HG03460 (cell line): ENCODE measurements at regions not wholly inside any gene's neighbourhood (a gene's known extent, or its start where the extent isn't known, plus 50 kb on each side); places are given as distances from the start of the nearest gene placed in this dataset.

Experiments used
- ATAC-seq: cut with Tn5 transposase; IDR thresholded peaks from one replicate; pipeline ENCODE4 v1.9.1; 2021; ENCODE audit not compliant: unreplicated experiment

GRCh38 chr6:21844120-21844917, 250.8 kb downstream of the SOX4 start:
- no peak for ATAC-seq

DNA sequence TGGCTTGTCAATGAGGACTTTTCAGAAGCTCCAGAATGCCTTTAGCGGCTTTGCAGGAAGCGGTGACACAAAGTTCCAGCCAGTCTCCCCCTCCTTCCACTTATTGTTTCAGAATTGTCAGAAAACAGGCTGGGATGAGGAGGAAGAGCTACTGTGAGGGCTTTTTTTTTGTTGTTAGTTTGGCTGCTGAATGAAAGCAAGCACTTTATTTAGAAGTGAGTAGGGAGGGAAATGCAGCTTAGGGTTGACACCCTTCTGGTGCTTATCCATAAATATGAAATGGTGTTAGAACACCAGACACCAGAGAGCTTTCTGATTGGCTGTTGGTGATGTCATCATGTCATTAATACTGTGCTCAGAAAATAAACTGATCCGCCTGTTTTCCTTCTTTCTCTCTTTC, 251.5 kb downstream of the SOX4 start:
- ATAC-seq, result no peak

DNA sequence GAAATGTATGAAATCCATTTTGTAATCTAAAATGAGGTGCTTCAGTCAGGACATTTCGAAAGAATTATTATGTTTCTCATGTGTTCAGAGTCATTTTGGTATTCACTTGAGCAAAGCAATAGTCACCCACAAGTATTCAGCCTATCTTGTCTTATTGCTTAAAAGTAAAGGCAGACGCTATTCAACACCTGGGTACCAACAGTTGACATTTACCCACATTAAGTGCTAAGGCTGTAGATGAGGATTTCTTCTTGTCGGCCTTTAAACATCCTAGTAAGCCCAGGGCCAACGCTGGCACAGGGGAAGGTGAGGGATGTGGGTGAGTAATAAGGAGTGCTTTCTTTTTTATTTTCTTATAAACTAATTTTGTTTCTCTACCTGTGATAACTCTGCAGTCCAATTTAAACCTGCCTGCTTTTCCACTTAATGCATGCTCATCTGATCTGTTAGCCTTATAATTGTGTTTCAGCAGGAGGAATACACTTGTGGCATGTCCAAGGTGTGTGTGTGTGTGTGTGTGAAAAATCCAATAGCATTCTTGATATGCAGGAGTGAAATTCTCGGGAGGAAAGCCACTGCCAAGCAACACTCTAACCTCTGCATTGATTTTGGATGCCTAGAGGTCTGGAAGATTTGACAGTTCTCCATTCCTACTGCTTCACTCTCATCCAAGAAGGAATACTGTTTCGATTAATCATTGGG, 252.0 kb downstream of the SOX4 start:
- no peak for ATAC-seq

DNA sequence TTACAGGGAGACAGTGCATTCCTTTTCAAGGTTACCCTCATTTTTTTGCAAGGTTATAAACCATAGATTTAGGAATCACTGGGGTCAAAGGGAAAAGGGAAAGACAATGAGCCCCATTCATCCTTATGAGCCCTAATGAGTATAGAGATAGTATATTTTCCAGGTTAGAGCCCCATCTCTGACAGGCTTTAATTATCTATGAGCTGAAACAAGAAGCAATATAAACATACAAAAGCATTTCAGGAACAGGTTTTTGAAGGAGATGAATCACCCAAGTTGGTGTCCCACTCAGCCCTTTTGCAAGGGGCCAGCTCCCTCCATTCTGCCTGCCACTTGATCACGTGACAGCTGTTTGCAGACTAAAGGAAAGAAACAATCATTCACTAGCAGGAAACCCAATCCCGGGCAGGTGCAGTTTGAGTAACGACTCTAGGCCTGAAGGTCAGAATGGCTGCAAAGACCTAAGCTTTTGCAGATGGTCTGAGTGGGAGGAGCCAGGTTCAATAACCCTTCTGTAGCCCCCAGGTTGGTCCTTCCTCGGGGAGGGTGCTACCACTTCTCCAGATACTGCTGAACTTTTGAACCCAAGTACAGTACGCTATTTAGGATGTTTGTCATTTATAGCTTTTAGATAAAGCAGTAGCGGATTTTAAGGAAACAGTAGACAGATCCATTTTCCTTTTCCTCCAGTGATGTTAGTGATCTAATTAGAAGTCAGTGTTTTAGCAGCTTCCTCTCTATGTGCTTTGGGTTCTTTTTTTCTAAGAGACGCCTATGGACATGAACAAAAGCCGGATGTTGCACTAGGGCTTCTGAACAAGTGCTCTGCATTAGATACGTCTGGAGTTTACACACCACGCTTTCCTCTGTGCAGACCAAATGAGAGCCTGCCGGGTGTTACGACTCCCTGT, 253.2 kb downstream of the SOX4 start:
- ATAC-seq, result peak; percentile 51

- no peak for ATAC-seq
These were observed 254.3 kb downstream of the SOX4 start for GRCh38 chr6:21847711-21848480.

DNA sequence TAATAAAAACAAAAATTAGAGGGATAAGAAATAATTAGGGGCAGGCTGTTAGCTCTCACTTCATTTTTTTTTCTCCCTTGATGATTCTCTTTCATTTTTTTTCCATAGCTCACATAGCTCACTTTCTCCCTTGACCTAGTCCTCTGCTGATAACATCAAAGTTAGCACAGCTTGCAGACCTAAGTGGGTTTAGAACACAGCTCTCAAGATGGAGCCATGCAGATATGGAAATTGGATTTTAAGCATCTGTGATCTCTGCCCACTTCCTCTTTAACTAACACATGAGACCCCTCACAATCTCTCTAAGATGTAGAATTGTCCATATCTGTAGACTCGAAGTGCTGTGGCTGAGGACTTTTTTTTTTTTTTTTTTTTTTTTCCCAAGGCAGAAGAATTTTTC, 257.1 kb downstream of the SOX4 start:
- ATAC-seq, result no peak

DNA sequence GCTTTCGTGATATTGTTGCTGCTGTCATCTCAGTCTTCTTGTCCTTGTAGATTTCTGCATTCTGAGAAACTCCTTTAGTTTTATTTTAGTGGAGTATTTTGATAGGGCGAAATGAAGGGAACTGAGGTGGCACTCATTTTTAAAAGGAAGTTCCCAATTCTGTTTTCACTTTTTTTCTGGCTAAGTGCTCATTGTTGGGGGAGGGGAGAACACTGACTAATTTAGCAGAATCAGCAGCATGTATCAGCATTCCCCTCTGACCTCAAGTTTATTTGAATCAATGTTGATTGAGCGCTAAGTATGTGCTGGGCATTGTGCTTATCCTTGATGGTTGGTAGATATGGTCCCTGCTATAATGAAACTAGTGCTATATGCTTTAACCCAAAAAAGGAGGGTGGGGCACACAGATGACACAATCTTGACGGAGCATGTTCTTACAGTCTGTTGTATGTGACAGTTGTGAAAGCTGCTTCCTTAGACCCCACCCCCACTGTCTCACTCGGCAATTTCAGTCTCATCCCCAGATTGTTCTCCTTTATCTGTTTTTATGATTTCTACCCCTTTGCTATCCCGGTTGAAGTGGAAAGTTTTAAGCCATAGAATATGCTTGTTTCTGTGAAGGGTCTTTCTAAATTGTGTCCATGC, 262.4 kb downstream of the SOX4 start:
- no peak for ATAC-seq

DNA sequence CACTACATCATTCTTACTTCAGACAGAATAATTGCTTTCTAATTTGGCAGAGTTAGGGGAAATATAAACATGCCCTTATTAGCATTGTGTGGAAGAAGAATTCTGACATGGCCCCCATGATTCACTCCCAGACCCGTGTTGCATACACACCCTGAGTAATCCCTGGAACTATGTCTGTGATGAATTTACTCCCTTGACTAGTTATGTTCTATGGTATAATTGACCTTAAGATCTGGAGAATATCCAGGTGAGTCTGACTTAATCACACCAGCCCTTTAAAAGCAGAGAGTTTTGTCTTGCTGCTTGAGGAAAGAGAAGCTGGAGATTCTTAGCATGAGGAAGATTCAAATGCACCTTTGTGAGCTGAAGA, 262.9 kb downstream of the SOX4 start:
- ATAC-seq, result no peak

DNA sequence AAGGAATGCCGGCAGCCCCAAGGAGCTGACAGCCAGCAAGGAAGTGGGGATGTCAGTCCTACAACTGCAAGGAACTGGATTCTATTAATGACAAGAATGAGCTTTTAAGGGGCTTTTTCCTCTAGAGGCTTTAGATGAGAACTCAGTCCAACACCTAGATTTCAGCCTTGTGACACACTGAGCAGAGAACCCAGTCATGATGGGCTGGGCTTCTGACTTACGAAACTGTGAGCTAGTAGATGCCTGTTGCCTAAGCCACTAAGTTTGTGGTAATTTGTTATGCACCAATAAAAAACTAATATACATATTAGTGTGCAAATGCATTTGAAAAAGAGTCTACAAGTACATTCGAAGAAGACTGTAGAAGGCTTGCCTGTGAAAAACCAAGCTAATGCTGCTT, 263.3 kb downstream of the SOX4 start:
- ATAC-seq, result no peak

- ATAC-seq, result no peak
These were observed 264.5 kb downstream of the SOX4 start for GRCh38 chr6:21858076-21858475.

- ATAC-seq, result no peak
These were observed 265.7 kb downstream of the SOX4 start for GRCh38 chr6:21859193-21859735.

DNA sequence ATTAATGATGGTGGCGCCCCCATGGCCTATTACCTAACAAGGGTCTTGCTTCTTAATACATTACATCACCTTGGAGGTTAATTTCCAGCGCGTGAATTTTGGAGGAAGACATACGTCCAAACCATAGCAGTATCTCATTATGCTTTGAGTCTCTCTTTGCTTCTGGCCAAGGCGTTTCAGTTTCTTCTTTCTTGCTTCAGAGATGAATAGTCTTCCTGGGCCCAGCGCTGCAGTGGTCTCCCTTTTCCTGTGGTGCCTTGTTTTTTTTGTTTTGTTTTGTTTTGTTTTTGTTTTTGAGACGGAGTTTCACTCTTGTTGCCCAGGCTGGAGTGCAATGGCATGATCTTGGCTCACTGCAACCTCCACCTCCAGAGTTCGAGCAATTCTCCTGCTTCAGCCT, 268.4 kb downstream of the SOX4 start:
- no peak for ATAC-seq

GRCh38 chr6:21864206-21864605, 270.7 kb downstream of the SOX4 start:
- no peak for ATAC-seq

DNA sequence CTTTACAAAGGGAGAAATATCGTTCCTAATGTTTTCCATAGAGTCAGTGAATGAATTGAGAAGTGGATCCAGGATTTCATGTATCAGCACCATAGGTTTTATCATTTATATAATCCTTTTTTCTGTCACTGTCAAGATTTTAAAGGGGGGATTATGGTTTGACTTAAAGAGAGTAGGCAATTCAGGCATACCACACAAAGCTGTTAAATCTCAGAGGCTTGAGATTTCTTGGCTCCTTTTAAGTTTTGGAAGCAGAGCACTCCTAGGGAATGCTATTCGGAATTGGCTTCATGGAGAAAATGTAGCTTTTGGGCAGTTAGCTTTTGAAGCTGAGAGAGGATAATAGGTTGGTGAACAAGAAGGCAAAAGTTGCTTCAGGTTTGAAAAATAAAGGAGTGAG, 274.7 kb downstream of the SOX4 start:
- ATAC-seq, result no peak

GRCh38 chr6:21869085-21869771, 275.7 kb downstream of the SOX4 start:
- ATAC-seq, result no peak

- no peak for ATAC-seq
These were observed 276.7 kb downstream of the SOX4 start for GRCh38 chr6:21870076-21870730.

GRCh38 chr6:21871831-21872230, 278.3 kb downstream of the SOX4 start:
- no peak for ATAC-seq

DNA sequence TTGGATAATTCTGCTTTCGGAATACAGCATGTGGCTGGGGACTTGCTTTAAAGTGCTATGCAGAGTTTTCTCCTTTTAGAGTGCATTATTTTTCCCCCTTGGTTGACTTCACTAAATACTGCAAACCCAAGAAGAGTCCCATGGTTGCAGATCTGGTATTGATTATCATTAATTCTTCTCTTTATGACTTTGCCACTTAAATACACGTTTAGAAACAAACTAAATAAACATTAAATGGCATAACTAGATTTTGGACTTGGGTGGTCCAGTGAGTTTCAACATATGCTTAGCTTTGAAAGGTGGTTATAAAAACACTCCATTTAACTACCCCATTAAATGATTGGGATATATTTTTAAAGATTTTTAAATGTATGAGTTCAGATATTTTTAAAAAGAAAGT, 279.2 kb downstream of the SOX4 start:
- no peak for ATAC-seq

DNA sequence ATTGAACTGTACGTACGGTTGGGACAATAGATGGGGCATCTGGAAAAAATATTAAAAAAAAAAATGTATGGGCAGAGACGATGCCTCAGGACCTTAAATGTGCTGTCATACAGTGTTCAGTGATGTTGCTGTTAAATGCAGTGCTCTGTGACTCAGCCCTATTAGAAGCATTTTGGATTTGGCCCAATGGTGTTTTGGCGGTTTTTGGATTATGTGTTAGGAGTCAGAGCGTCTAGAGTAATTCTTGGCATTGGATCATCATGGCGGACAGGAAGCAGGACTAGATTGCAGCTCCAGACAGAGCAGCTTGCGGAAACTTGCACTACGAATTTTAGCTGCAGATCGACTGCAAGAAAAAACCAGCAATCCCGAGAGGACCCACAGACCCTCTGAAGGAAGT, 280.0 kb downstream of the SOX4 start:
- no peak for ATAC-seq
